Keratinocyte (primary cell): ENCODE measurements at regions not wholly inside any gene's neighbourhood (a gene's known extent, or its start where the extent isn't known, plus 50 kb on each side); places are given as distances from the start of the nearest gene placed in this dataset.

ENCODE experiments used
- CTCF ChIP-seq, 3 experiments: IDR thresholded peaks in 1 of 3; conservative IDR thresholded peaks in 1 of 3; optimal IDR thresholded peaks in 1 of 3; 2 replicates in 2 of 3; 3 replicates in 1 of 3; pipeline versions ENCODE3 to v1.5.1; 2011; ENCODE audit warnings: low read length in 3 of 3, mild to moderate bottlenecking in 3 of 3, moderate library complexity in 2 of 3, control low read depth in 1 of 3, inconsistent platforms in 1 of 3; ENCODE audit not compliant: insufficient read depth in 2 of 3; ENCODE audit errors: extremely low read depth in 1 of 3
- EZH2 ChIP-seq: IDR thresholded peaks from one replicate; pipeline ENCODE4 v1.6.1; 2012; ENCODE audit warnings: inconsistent platforms, mild to moderate bottlenecking, low read length, moderate library complexity

DNA sequence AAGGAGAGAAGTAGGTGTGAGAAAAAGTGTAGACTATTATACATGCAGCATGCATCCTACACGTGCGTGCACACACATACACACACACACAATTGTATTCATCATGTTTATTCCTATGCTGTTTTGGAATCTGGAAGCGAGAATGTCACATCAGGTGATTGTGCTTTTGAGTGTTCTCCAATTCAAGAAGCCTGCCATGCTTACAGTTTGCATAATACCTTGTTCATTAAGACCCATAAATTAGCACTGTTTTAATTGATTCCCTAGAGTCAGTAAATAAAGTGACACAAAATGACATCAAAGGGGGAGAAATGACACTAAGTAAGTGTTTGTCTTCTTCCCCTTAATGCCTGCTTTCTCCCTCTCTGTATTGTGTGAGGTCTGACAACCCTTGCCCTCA, 336.1 kb upstream of the IGFBP7 start:
- TF ChIP-seq CTCF (optimal IDR thresholded peaks at IDR 0.05 in 1 of 3, IDR thresholded peaks at IDR 0.05 in 1 of 3, conservative IDR thresholded peaks at IDR 0.05 in 1 of 3; ENCODE audit: extremely low read depth in 1 of 3, insufficient read depth in 2 of 3, low read length in 3 of 3) = no peak
- no peak for TF ChIP-seq EZH2
